IMR-90 (cell line): ENCODE measurements at regions not wholly inside any gene's neighbourhood (a gene's known extent, or its start where the extent isn't known, plus 50 kb on each side); places are given as distances from the start of the nearest gene placed in this dataset.

Experiments
- BHLHE40 ChIP-seq: fragments of 150-350 bp; IDR thresholded peaks from 2 replicates; pipeline ENCODE4 v1.6.1; 2016; ENCODE audit warnings: mild to moderate bottlenecking, low read depth, low read length
- CEBPB ChIP-seq: IDR thresholded peaks from 2 replicates; pipeline ENCODE4 v1.6.1; 2012; ENCODE audit warnings: low read depth, low read length, improper control_type of control experiment
- POLR2A ChIP-seq: IDR thresholded peaks from 2 replicates; pipeline ENCODE4 v1.6.1; 2012; ENCODE audit warnings: mild to moderate bottlenecking, low read depth, low read length
- SMC3 ChIP-seq: fragments of 150-350 bp; IDR thresholded peaks from 2 replicates; pipeline ENCODE4 v1.6.1; 2016; ENCODE audit warnings: low read depth, mild to moderate bottlenecking, antibody characterized with exemption, low read length, moderate library complexity
- TF ChIP-seq, protein P1 (sequence below): conservative IDR thresholded peaks from 2 replicates; pipeline ENCODE4 v1.5.1; 2012; ENCODE audit warnings: mild to moderate bottlenecking, low read depth, low read length, improper control_type of control experiment

DNA sequence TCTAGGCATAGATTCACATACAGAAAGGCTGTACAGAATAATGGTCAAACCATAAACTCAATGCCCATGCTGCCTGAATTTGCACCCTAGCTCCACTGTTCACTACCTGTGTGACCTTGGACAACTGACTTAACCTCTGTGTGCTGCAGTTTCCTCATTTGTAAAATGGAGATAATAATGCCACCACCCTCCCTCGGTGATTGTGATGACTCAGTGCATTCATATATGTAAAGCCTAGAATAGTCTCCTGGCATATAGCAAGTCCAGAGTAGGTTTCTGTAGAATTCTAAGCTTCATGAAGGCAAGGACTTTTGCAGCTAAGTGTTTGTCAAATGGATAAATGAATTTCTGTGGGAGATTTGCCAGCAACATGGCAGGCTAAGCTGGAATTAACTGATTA is 297.8 kb upstream of the NR4A3 start:
- TF ChIP-seq CEBPB: no peak
- TF ChIP-seq, protein P1, sequence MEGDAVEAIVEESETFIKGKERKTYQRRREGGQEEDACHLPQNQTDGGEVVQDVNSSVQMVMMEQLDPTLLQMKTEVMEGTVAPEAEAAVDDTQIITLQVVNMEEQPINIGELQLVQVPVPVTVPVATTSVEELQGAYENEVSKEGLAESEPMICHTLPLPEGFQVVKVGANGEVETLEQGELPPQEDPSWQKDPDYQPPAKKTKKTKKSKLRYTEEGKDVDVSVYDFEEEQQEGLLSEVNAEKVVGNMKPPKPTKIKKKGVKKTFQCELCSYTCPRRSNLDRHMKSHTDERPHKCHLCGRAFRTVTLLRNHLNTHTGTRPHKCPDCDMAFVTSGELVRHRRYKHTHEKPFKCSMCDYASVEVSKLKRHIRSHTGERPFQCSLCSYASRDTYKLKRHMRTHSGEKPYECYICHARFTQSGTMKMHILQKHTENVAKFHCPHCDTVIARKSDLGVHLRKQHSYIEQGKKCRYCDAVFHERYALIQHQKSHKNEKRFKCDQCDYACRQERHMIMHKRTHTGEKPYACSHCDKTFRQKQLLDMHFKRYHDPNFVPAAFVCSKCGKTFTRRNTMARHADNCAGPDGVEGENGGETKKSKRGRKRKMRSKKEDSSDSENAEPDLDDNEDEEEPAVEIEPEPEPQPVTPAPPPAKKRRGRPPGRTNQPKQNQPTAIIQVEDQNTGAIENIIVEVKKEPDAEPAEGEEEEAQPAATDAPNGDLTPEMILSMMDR: no peak
- TF ChIP-seq POLR2A: no peak
- no peak for TF ChIP-seq SMC3
- TF ChIP-seq BHLHE40: no peak
